HepG2 (cell line): ENCODE measurements at regions not wholly inside any gene's neighbourhood (a gene's known extent, or its start where the extent isn't known, plus 50 kb on each side); places are given as distances from the start of the nearest gene placed in this dataset.

Experiments
- ATAC-seq: fragments of 200-7000 bp; cut with Tn5 transposase; 3 replicates; pipeline ENCODE4 v1.9.1; 2020; ENCODE audit warnings: mild to moderate bottlenecking, moderate library complexity
- BruUV-seq: library from RNA; stranded (reverse); fragments of 400-500 nt; replicated peaks from 2 replicates; lab custom pipeline; 2021; lab: Mats Ljungman, UMichigan
- CTCF ChIA-PET: fragments of 300-600 bp; formaldehyde crosslinking; extraction: SDS; loops from one replicate; lab custom pipeline; 2021; ENCODE audit warnings: low total read pairs, inconsistent platforms, low intra/inter-chr PET ratio; lab: Yijun Ruan, JAX
- POLR2A ChIA-PET: fragments of 350-600 bp; sonication (Branson Sonifier 250); formaldehyde crosslinking; loops from one replicate; lab custom pipeline; 2020; ENCODE audit warnings: antibody characterized with exemption, inconsistent platforms; lab: Yijun Ruan, JAX
- DNase-seq: peaks from one replicate; pipeline ENCODE4 v3.0.0-alpha.2; 2015; ENCODE audit warnings: low spot score
- FAIRE-seq: peaks from 3 replicates; lab custom pipeline; 2011; peaks lifted over from hg19 to GRCh38; lab: Jason Lieb, UNC
- H2AFZ ChIP-seq: one replicate; pipeline ENCODE4 v1.6.1; 2011; ENCODE audit warnings: low read length, inconsistent platforms
- H3K27ac ChIP-seq: fragments of 300-600 bp; 3 replicates; pipeline ENCODE4 v1.8.0; 2011; ENCODE audit warnings: mixed run types, mild to moderate bottlenecking, mixed read lengths, low read length, inconsistent platforms; ENCODE audit not compliant: insufficient read depth; ENCODE audit errors: extremely low read length
- H3K27me3 ChIP-seq, 2 experiments: fragments of 200-600 bp in 1 of 2; 2 replicates in 1 of 2; 3 replicates in 1 of 2; pipeline versions ENCODE4 v1.6.0 to v1.8.0; 2011; ENCODE audit warnings: low read length in 2 of 2, mild to moderate bottlenecking in 2 of 2, moderate library complexity in 2 of 2, inconsistent platforms in 1 of 2; ENCODE audit not compliant: insufficient read depth in 2 of 2, control insufficient read depth in 1 of 2
- H3K36me3 ChIP-seq, 2 experiments: fragments of 200-600 bp in 1 of 2; replicated peaks in 1 of 2; 2 replicates in 1 of 2; 3 replicates in 1 of 2; pipeline versions ENCODE4 v1.5.1 to v1.8.0; 2011; ENCODE audit warnings: low read length in 2 of 2, inconsistent platforms in 1 of 2; ENCODE audit not compliant: insufficient read depth in 2 of 2, control insufficient read depth in 1 of 2
- H3K4me1 ChIP-seq: 2 replicates; pipeline ENCODE4 v1.5.1; 2012; ENCODE audit warnings: low read length, inconsistent platforms; ENCODE audit not compliant: insufficient read depth
- H3K4me2 ChIP-seq: 2 replicates; pipeline ENCODE4 v1.6.0; 2011; ENCODE audit warnings: low read depth, low read length, inconsistent platforms
- H3K4me3 ChIP-seq, 3 experiments: fragments of 200-600 bp in 1 of 3; sonication (generic), shearing (Covaris generic) in 1 of 3; replicated peaks in 1 of 3; 2 replicates each; pipeline ENCODE4 v1.5.1; 2011 to 2016; ENCODE audit warnings: low read length in 3 of 3, inconsistent platforms in 2 of 3, low read depth in 2 of 3, mild to moderate bottlenecking in 2 of 3, control low read depth in 1 of 3, mixed read lengths in 1 of 3; ENCODE audit not compliant: insufficient read depth in 1 of 3
- H3K79me2 ChIP-seq: one replicate; pipeline ENCODE4 v1.6.1; 2011; ENCODE audit warnings: low read length, inconsistent platforms; ENCODE audit not compliant: insufficient read depth
- H3K9ac ChIP-seq: 2 replicates; pipeline ENCODE4 v1.6.0; 2011; ENCODE audit warnings: mild to moderate bottlenecking, low read depth, low read length, inconsistent platforms; ENCODE audit not compliant: insufficient read depth
- H3K9me3 ChIP-seq: 2 replicates; pipeline ENCODE4 v1.5.1; 2012; ENCODE audit warnings: mild to moderate bottlenecking, low read length
- H4K20me1 ChIP-seq: 2 replicates; pipeline ENCODE4 v1.6.0; 2011; ENCODE audit warnings: inconsistent platforms, mild to moderate bottlenecking, low read length, moderate library complexity; ENCODE audit not compliant: insufficient read depth
- ARNTL ChIP-seq: sonication (generic); formaldehyde crosslinking; IDR thresholded peaks from 2 replicates; pipeline ENCODE4 v1.4.0; 2020; ENCODE audit warnings: mild to moderate bottlenecking, missing genetic modification reagents
- CBX1 ChIP-seq: IDR thresholded peaks from one replicate; pipeline ENCODE4 v1.6.1; 2016; ENCODE audit warnings: antibody characterized with exemption, low read depth
- FOXA1 ChIP-seq, 2 experiments: fragments of 450-650 bp in 1 of 2; sonication (generic) in 1 of 2; formaldehyde crosslinking in 1 of 2; IDR thresholded peaks; 2 replicates each; pipeline versions ENCODE4 v1.4.0 to v1.6.1; 2016 to 2020; ENCODE audit warnings: missing genetic modification reagents in 1 of 2
- FOXA3 ChIP-seq: IDR thresholded peaks from 2 replicates; pipeline ENCODE4 v1.6.1; 2016; ENCODE audit warnings: missing genetic modification reagents, missing compliant biosample characterization
- GATA4 ChIP-seq: sonication (generic); IDR thresholded peaks from 2 replicates; pipeline ENCODE4 v1.6.1; 2016; ENCODE audit warnings: antibody characterized with exemption, low read depth, borderline replicate concordance
- HNRNPLL ChIP-seq: fragments of 200-400 bp; formaldehyde crosslinking; IDR thresholded peaks from 2 replicates; pipeline ENCODE4 v1.6.1; 2017; ENCODE audit warnings: mild to moderate bottlenecking, low read depth, low read length; ENCODE audit not compliant: poor library complexity, severe bottlenecking
- KLF9 ChIP-seq: IDR thresholded peaks from 2 replicates; pipeline ENCODE4 v1.6.1; 2016; ENCODE audit warnings: low read depth
- LBX2 ChIP-seq: sonication (generic); formaldehyde crosslinking; IDR thresholded peaks from 2 replicates; pipeline ENCODE4 v1.5.0; 2020; ENCODE audit warnings: missing genetic modification reagents, mild to moderate bottlenecking, borderline replicate concordance
- MYPOP ChIP-seq: sonication (generic); formaldehyde crosslinking; IDR thresholded peaks from 2 replicates; pipeline ENCODE4 v1.8.1; 2023; ENCODE audit warnings: mild to moderate bottlenecking, moderate library complexity, missing genetic modification reagents
- NR2F6 ChIP-seq, 2 experiments: IDR thresholded peaks; 2 replicates each; pipeline ENCODE4 v1.6.1; 2016; ENCODE audit warnings: antibody characterized with exemption in 1 of 2, mild to moderate bottlenecking in 1 of 2
- RXRA ChIP-seq: sonication (generic); formaldehyde crosslinking; IDR thresholded peaks from 2 replicates; pipeline ENCODE4 v1.5.1; 2020; ENCODE audit warnings: missing genetic modification reagents
- ZBTB3 ChIP-seq: sonication (generic); formaldehyde crosslinking; IDR thresholded peaks from 2 replicates; pipeline ENCODE4 v1.4.0; 2020; ENCODE audit warnings: low read depth, mild to moderate bottlenecking, moderate library complexity, missing genetic modification reagents, borderline replicate concordance
- ZHX1 ChIP-seq: sonication (generic); formaldehyde crosslinking; IDR thresholded peaks from 2 replicates; pipeline ENCODE4 v1.8.1; 2022; ENCODE audit warnings: low read depth, mild to moderate bottlenecking, missing genetic modification reagents
- ZNF180 ChIP-seq: sonication (generic); formaldehyde crosslinking; IDR thresholded peaks from 2 replicates; pipeline ENCODE4 v1.4.0; 2020; ENCODE audit warnings: low read depth, missing genetic modification reagents, borderline replicate concordance
- ZNF510 ChIP-seq: sonication (generic); formaldehyde crosslinking; IDR thresholded peaks from 2 replicates; pipeline ENCODE4 v1.4.0; 2020; ENCODE audit warnings: low read depth, mild to moderate bottlenecking, missing genetic modification reagents
- ZNF770 ChIP-seq: sonication (generic); formaldehyde crosslinking; IDR thresholded peaks from 2 replicates; pipeline ENCODE4 v1.5.0; 2020; ENCODE audit warnings: mild to moderate bottlenecking, missing genetic modification reagents
- WGBS: methylation state at CpG from one replicate; pipeline ENCODE4 v1.1.6; 2017; ENCODE audit warnings: low lambda C conversion rate; 5-methylcytosine and 5-hydroxymethylcytosine counted together
- in situ Hi-C: cut with HindIII; loops from 2 replicates; pipeline ENCODE4 v1.10.0; 2017; ENCODE audit warnings: low pct_unique_long_range_greater_than_20kb; ENCODE audit not compliant: extremely low pct_ligation_motif_present
- intact Hi-C: fragments of 100-400 bp; cut with micrococcal nuclease; formaldehyde crosslinking; loops from one replicate; pipeline ENCODE4 v1.10.0; 2022; ENCODE audit not compliant: unreplicated experiment

GRCh38 chr13:40477623-40478608 lies 188.5 kb downstream of the FOXO1 start (continued):
- TF ChIP-seq RXRA (CRISPR knock-in tag) = peak; percentile 16; the same call in 1 of the 2 replicates
- TF ChIP-seq FOXA3 (CRISPR knock-in tag) = peak; percentile 17; the same call in 1 of the 2 replicates
- TF ChIP-seq LBX2 (CRISPR knock-in tag) = no peak
- TF ChIP-seq HNRNPLL = no peak
- TF ChIP-seq GATA4 = 0 out of 2 replicates have a peak, but pooled peaks have one; percentile 42

- BruUV-seq = no TSS peak
- no peak overlapping the region for H3K27ac ChIP-seq
- ChIA-PET CTCF (no interaction called here), POLR2A (no interaction called here)
- no peak overlapping the region for H3K9ac ChIP-seq
- no peaks in the 10 kb centered on the region for H3K36me3 ChIP-seq
- in situ Hi-C loops (no loop called here), intact Hi-C loops (no loop called here)
- H3K9me3 ChIP-seq = no peaks in the 10 kb centered on the region
- no peak for ATAC-seq
- H4K20me1 ChIP-seq = no peaks in the 10 kb centered on the region
- peaks cover 87% of the 10 kb centered on the region for H3K4me1 ChIP-seq
- H3K4me2 ChIP-seq = no peak overlapping the region
- no peak for FAIRE-seq
- no peak overlapping the region for H2AFZ ChIP-seq
- DNase-seq = no peak
- no peaks in the 10 kb centered on the region for H3K79me2 ChIP-seq
- WGBS = 87% methylated on average over 7 of the region's 7 CpGs
- H3K27me3 ChIP-seq = no peaks in the 10 kb centered on the region
- H3K4me3 ChIP-seq = no peak overlapping the region
- TF ChIP-seq ZNF510 (CRISPR knock-in tag) = no peak
- no peak for TF ChIP-seq FOXA1 (IDR thresholded peaks at IDR 0.05)
- no peak for TF ChIP-seq FOXA1 (CRISPR knock-in tag; IDR thresholded peaks at IDR 0.05)
- no peak for TF ChIP-seq ZHX1 (CRISPR knock-in tag)
- TF ChIP-seq MYPOP = no peak
- TF ChIP-seq ZNF180 (CRISPR knock-in tag) = no peak
- no peak for TF ChIP-seq ARNTL
- TF ChIP-seq NR2F6 (IDR thresholded peaks at IDR 0.05) = no peak
- TF ChIP-seq NR2F6 (CRISPR knock-in tag; IDR thresholded peaks at IDR 0.05) = no peak
- TF ChIP-seq ZBTB3 (CRISPR knock-in tag) = no peak
- TF ChIP-seq CBX1 = no peak
- no peak for TF ChIP-seq KLF9 (CRISPR knock-in tag)
- TF ChIP-seq ZNF770 (CRISPR knock-in tag) = no peak
Observed at GRCh38 chr13:40478775-40479174, 187.7 kb downstream of the FOXO1 start.
